Stimulated activated CD4-positive, alpha-beta T cell treated with anti-CD3 and anti-CD28 coated beads, Interleukin-4, amount 100 ng/mL, for 4 hours (primary cell): ENCODE measurements at regions not wholly inside any gene's neighbourhood (a gene's known extent, or its start where the extent isn't known, plus 50 kb on each side); places are given as distances from the start of the nearest gene placed in this dataset.
"Not testable (repeated sequence)": the region's sequence is repeated elsewhere in the genome, so short reads cannot be mapped to it uniquely, and the experiment has no call there.

Experiments
- DNase-seq, 2 experiments: peaks; one replicate each; pipeline ENCODE4 v3.0.0-alpha.2; 2020

GRCh38 chr5:125487652-125488051, 741.2 kb upstream of the ZNF608 start:
- DNase-seq: not testable (repeated sequence)

- no peak for DNase-seq
Observed at GRCh38 chr5:125489146-125489545, 742.7 kb upstream of the ZNF608 start.

GRCh38 chr5:125491986-125492492, 745.6 kb upstream of the ZNF608 start:
- DNase-seq: no peak

GRCh38 chr5:125492977-125493376, 746.5 kb upstream of the ZNF608 start:
- no peak for DNase-seq

GRCh38 chr5:125496393-125496792, 750.0 kb upstream of the ZNF608 start:
- DNase-seq: no peak

GRCh38 chr5:125497651-125498050, 751.2 kb upstream of the ZNF608 start:
- no peak for DNase-seq

GRCh38 chr5:125499636-125500332, 753.3 kb upstream of the ZNF608 start:
- no peak for DNase-seq

- no peak for DNase-seq
Observed at GRCh38 chr5:125501396-125501795, 755.0 kb upstream of the ZNF608 start.

- DNase-seq: no peak
Observed at GRCh38 chr5:125503946-125504345, 757.5 kb upstream of the ZNF608 start.

- DNase-seq: no peak
Observed at GRCh38 chr5:125505115-125505514, 758.7 kb upstream of the ZNF608 start.

GRCh38 chr5:125506124-125506523, 759.7 kb upstream of the ZNF608 start:
- DNase-seq: no peak

- DNase-seq: no peak
Observed at GRCh38 chr5:125508225-125508624, 761.8 kb upstream of the ZNF608 start.

- no peak for DNase-seq
Observed at GRCh38 chr5:125510651-125511050, 764.2 kb upstream of the ZNF608 start.

GRCh38 chr5:125517973-125518550, 771.6 kb upstream of the ZNF608 start:
- no peak for DNase-seq

- DNase-seq: no peak
Observed at GRCh38 chr5:125521289-125521688, 774.9 kb upstream of the ZNF608 start.

GRCh38 chr5:125525356-125525755, 778.9 kb upstream of the ZNF608 start:
- DNase-seq: no peak

GRCh38 chr5:125526966-125527365, 780.5 kb upstream of the ZNF608 start:
- no peak for DNase-seq

- DNase-seq: no peak
Observed at GRCh38 chr5:125528881-125529280, 782.4 kb upstream of the ZNF608 start.

GRCh38 chr5:125530833-125531615, 784.6 kb upstream of the ZNF608 start:
- DNase-seq: no peak

- DNase-seq: no peak
Observed at GRCh38 chr5:125536095-125536494, 789.7 kb upstream of the ZNF608 start.

GRCh38 chr5:125536582-125536981, 790.1 kb upstream of the ZNF608 start:
- no peak for DNase-seq

GRCh38 chr5:125537661-125538060, 791.2 kb upstream of the ZNF608 start:
- no peak for DNase-seq

GRCh38 chr5:125538469-125538868, 792.0 kb upstream of the ZNF608 start:
- DNase-seq: no peak

- DNase-seq: no peak
Observed at GRCh38 chr5:125541085-125541484, 794.6 kb upstream of the ZNF608 start.
